Uterus (tissue), 2 donors: ENCODE measurements at regions not wholly inside any gene's neighbourhood (a gene's known extent, or its start where the extent isn't known, plus 50 kb on each side); places are given as distances from the start of the nearest gene placed in this dataset.
"Not testable (repeated sequence)": the region's sequence is repeated elsewhere in the genome, so short reads cannot be mapped to it uniquely, and the experiment has no call there.

Experiments used
- CTCF ChIP-seq, 4 experiments: fragments of 200-600 bp in 2 of 4; fragments of 450-650 bp in 2 of 4; sonication (generic) in 2 of 4; IDR thresholded peaks; one replicate each; pipeline ENCODE4 v1.5.1; 2016 to 2019; ENCODE audit warnings: antibody characterized with exemption in 4 of 4, mild to moderate bottlenecking in 2 of 4, moderate library complexity in 1 of 4
- POLR2A ChIP-seq, 2 donors: fragments of 450-650 bp; IDR thresholded peaks; one replicate each; pipeline ENCODE4 v1.6.1; 2016; ENCODE audit warnings: antibody characterized with exemption in 2 of 2, mild to moderate bottlenecking in 1 of 2, moderate library complexity in 1 of 2

- TF ChIP-seq POLR2A, CTCF (IDR thresholded peaks at IDR 0.05): not testable (repeated sequence)
Measured at GRCh38 chr17:18557086-18557485, 80.5 kb downstream of the LGALS9C start.
